ENCODE measurements at regions not wholly inside any gene's neighbourhood (a gene's known extent, or its start where the extent isn't known, plus 50 kb on each side); places are given as distances from the start of the nearest gene placed in this dataset.

GRCh38 chr9:115653171-115653606, 500.4 kb upstream of the PAPPA start:
- intact Hi-C loops (cut with micrococcal nuclease), result no loop called here
- no peak for DNase-seq (ENCODE audit: low spot score)
- Mint-ChIP-seq H3K4me1 (ENCODE audit: low read depth) (no peaks in the 10 kb centered on the region), H3K4me3 (ENCODE audit: low read depth) (no peak overlapping the region), H3K9me3 (no peaks in the 10 kb centered on the region), H3K27me3 (ENCODE audit: low read depth) (no peaks in the 10 kb centered on the region), H3K36me3 (ENCODE audit: low read depth) (no peaks in the 10 kb centered on the region), H3K27ac (no peak overlapping the region)

- H3K27me3 Mint-ChIP-seq (ENCODE audit: low read depth), result no peaks in the 10 kb centered on the region
- H3K4me1 Mint-ChIP-seq (ENCODE audit: low read depth), result no peaks in the 10 kb centered on the region
- H3K27ac Mint-ChIP-seq, result no peak overlapping the region
- no peak overlapping the region for H3K4me3 Mint-ChIP-seq (ENCODE audit: low read depth)
- no peak for DNase-seq (ENCODE audit: low spot score)
- intact Hi-C loops (cut with micrococcal nuclease), result no loop called here
- no peaks in the 10 kb centered on the region for H3K9me3 Mint-ChIP-seq
- H3K36me3 Mint-ChIP-seq (ENCODE audit: low read depth), result no peaks in the 10 kb centered on the region
Observed at GRCh38 chr9:115657695-115658094, 495.9 kb upstream of the PAPPA start.

- no peak overlapping the region for H3K27ac Mint-ChIP-seq
- H3K4me3 Mint-ChIP-seq (ENCODE audit: low read depth), result no peak overlapping the region
- intact Hi-C loops (cut with micrococcal nuclease), result no loop called here
- DNase-seq (ENCODE audit: low spot score), result no peak
- H3K36me3 Mint-ChIP-seq (ENCODE audit: low read depth), result no peaks in the 10 kb centered on the region
- no peaks in the 10 kb centered on the region for H3K9me3 Mint-ChIP-seq
- no peaks in the 10 kb centered on the region for H3K27me3 Mint-ChIP-seq (ENCODE audit: low read depth)
- H3K4me1 Mint-ChIP-seq (ENCODE audit: low read depth), result no peaks in the 10 kb centered on the region
Observed at GRCh38 chr9:115665519-115665918, 488.1 kb upstream of the PAPPA start.

- Mint-ChIP-seq H3K36me3 (ENCODE audit: low read depth) (no peaks in the 10 kb centered on the region), H3K9me3 (no peaks in the 10 kb centered on the region), H3K27ac (no peak overlapping the region), H3K4me3 (ENCODE audit: low read depth) (no peak overlapping the region), H3K27me3 (ENCODE audit: low read depth) (no peaks in the 10 kb centered on the region), H3K4me1 (ENCODE audit: low read depth) (no peaks in the 10 kb centered on the region)
- no peak for DNase-seq (ENCODE audit: low spot score)
- intact Hi-C loops (cut with micrococcal nuclease), result no loop called here
Observed at GRCh38 chr9:115668521-115668920, 485.1 kb upstream of the PAPPA start.

- intact Hi-C loops (cut with micrococcal nuclease), result no loop called here
- H3K9me3 Mint-ChIP-seq, result peaks cover under 1% of the 10 kb centered on the region
- no peak overlapping the region for H3K27ac Mint-ChIP-seq
- no peak for DNase-seq (ENCODE audit: low spot score)
- no peak overlapping the region for H3K4me3 Mint-ChIP-seq (ENCODE audit: low read depth)
- H3K36me3 Mint-ChIP-seq (ENCODE audit: low read depth), result no peaks in the 10 kb centered on the region
- no peaks in the 10 kb centered on the region for H3K27me3 Mint-ChIP-seq (ENCODE audit: low read depth)
- no peaks in the 10 kb centered on the region for H3K4me1 Mint-ChIP-seq (ENCODE audit: low read depth)
Observed at GRCh38 chr9:115671236-115671962, 482.2 kb upstream of the PAPPA start.

DNA sequence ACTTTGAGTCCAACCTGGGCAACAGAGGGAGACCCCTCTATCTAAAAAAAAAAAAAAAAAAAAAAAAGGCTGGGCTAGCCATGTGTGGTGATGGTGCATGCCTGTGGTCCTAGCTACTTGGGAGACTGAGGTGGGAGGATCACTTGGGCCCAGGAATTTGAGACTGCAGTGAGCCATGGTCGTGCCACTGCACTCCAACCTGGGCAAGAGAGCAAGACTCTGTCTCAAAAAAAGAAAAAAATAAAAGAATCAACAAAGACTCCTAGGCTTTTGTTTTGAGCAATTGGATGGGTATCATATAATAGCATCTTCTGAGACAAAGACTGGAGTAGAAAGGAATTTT, 481.7 kb upstream of the PAPPA start:
- no peak overlapping the region for H3K4me3 Mint-ChIP-seq (ENCODE audit: low read depth)
- H3K9me3 Mint-ChIP-seq, result peaks cover 5% of the 10 kb centered on the region
- no peaks in the 10 kb centered on the region for H3K27me3 Mint-ChIP-seq (ENCODE audit: low read depth)
- intact Hi-C loops (cut with micrococcal nuclease), result no loop called here
- no peak for DNase-seq (ENCODE audit: low spot score)
- H3K4me1 Mint-ChIP-seq (ENCODE audit: low read depth), result no peaks in the 10 kb centered on the region
- no peaks in the 10 kb centered on the region for H3K36me3 Mint-ChIP-seq (ENCODE audit: low read depth)
- no peak overlapping the region for H3K27ac Mint-ChIP-seq

GRCh38 chr9:115672477-115673316, 480.9 kb upstream of the PAPPA start:
- Mint-ChIP-seq H3K4me3 (ENCODE audit: low read depth) (no peak overlapping the region), H3K36me3 (ENCODE audit: low read depth) (no peaks in the 10 kb centered on the region), H3K27ac (no peak overlapping the region), H3K9me3 (peaks cover 5% of the 10 kb centered on the region), H3K27me3 (ENCODE audit: low read depth) (no peaks in the 10 kb centered on the region), H3K4me1 (ENCODE audit: low read depth) (no peaks in the 10 kb centered on the region)
- intact Hi-C loops (cut with micrococcal nuclease), result no loop called here
- no peak for DNase-seq (ENCODE audit: low spot score)

GRCh38 chr9:115673599-115673998, 480.0 kb upstream of the PAPPA start:
- Mint-ChIP-seq H3K27me3 (ENCODE audit: low read depth) (no peaks in the 10 kb centered on the region), H3K4me3 (ENCODE audit: low read depth) (no peak overlapping the region), H3K9me3 (peaks cover 5% of the 10 kb centered on the region), H3K27ac (no peak overlapping the region), H3K36me3 (ENCODE audit: low read depth) (no peaks in the 10 kb centered on the region), H3K4me1 (ENCODE audit: low read depth) (no peaks in the 10 kb centered on the region)
- DNase-seq (ENCODE audit: low spot score), result no peak
- intact Hi-C loops (cut with micrococcal nuclease), result no loop called here

- no peak overlapping the region for H3K27ac Mint-ChIP-seq
- no peak for DNase-seq (ENCODE audit: low spot score)
- no peak overlapping the region for H3K4me3 Mint-ChIP-seq (ENCODE audit: low read depth)
- peaks cover 5% of the 10 kb centered on the region for H3K9me3 Mint-ChIP-seq
- H3K4me1 Mint-ChIP-seq (ENCODE audit: low read depth), result no peaks in the 10 kb centered on the region
- no peaks in the 10 kb centered on the region for H3K36me3 Mint-ChIP-seq (ENCODE audit: low read depth)
- no peaks in the 10 kb centered on the region for H3K27me3 Mint-ChIP-seq (ENCODE audit: low read depth)
- intact Hi-C loops (cut with micrococcal nuclease), result no loop called here
Observed at GRCh38 chr9:115674091-115674490, 479.5 kb upstream of the PAPPA start.

DNA sequence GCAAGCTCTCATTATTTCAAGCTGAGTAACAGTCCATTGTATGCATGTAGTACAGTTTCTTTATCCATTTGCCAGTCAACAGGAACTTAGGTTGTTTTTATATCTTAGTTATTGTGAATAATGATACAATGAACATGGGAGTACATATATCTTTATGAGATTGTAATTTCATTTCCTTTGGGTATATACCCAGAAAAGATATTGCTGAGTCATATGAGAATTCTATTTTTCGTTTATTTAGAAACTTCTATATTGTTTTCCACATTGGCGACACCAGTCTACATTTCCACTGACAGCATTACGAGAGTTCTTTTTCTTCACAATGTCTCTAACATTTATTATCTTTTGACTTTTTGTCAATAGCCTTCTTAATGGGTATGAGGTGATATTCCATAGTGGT, 477.8 kb upstream of the PAPPA start:
- Mint-ChIP-seq H3K27me3 (ENCODE audit: low read depth) (no peaks in the 10 kb centered on the region), H3K9me3 (peaks cover 5% of the 10 kb centered on the region), H3K4me1 (ENCODE audit: low read depth) (no peaks in the 10 kb centered on the region), H3K27ac (no peak overlapping the region), H3K36me3 (ENCODE audit: low read depth) (no peaks in the 10 kb centered on the region), H3K4me3 (ENCODE audit: low read depth) (no peak overlapping the region)
- intact Hi-C loops (cut with micrococcal nuclease), result no loop called here
- no peak for DNase-seq (ENCODE audit: low spot score)

GRCh38 chr9:115680231-115680630, 473.4 kb upstream of the PAPPA start:
- H3K36me3 Mint-ChIP-seq (ENCODE audit: low read depth), result no peaks in the 10 kb centered on the region
- peaks cover 5% of the 10 kb centered on the region for H3K9me3 Mint-ChIP-seq
- no peaks in the 10 kb centered on the region for H3K4me1 Mint-ChIP-seq (ENCODE audit: low read depth)
- no peak overlapping the region for H3K27ac Mint-ChIP-seq
- H3K4me3 Mint-ChIP-seq (ENCODE audit: low read depth), result no peak overlapping the region
- intact Hi-C loops (cut with micrococcal nuclease), result no loop called here
- no peaks in the 10 kb centered on the region for H3K27me3 Mint-ChIP-seq (ENCODE audit: low read depth)
- DNase-seq (ENCODE audit: low spot score), result no peak

GRCh38 chr9:115681585-115681984, 472.0 kb upstream of the PAPPA start:
- Mint-ChIP-seq H3K4me1 (ENCODE audit: low read depth) (no peaks in the 10 kb centered on the region), H3K9me3 (peaks cover 3% of the 10 kb centered on the region), H3K4me3 (ENCODE audit: low read depth) (no peak overlapping the region), H3K27me3 (ENCODE audit: low read depth) (no peaks in the 10 kb centered on the region), H3K36me3 (ENCODE audit: low read depth) (no peaks in the 10 kb centered on the region), H3K27ac (no peak overlapping the region)
- intact Hi-C loops (cut with micrococcal nuclease), result no loop called here
- DNase-seq (ENCODE audit: low spot score), result no peak

DNA sequence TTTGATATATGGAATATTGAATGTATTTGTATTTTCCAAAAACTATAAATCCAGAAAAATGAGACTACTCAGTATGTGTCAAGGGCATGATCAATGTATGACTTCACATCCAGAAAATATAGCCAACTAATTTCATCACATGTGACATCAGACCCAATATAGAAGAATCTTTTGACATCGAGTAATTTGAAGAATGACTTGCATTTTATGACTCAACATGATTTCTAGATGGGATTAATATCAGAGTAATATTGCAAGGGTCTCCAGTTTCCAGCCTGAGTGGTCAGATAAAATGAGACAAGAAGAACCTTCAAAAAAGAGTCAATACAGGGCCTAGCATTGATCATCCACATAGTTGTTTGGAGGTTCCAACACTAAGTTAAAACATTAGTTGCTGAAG, 467.5 kb upstream of the PAPPA start:
- no peak overlapping the region for H3K4me3 Mint-ChIP-seq (ENCODE audit: low read depth)
- no peak overlapping the region for H3K27ac Mint-ChIP-seq
- no peaks in the 10 kb centered on the region for H3K36me3 Mint-ChIP-seq (ENCODE audit: low read depth)
- H3K9me3 Mint-ChIP-seq, result no peaks in the 10 kb centered on the region
- no peak for DNase-seq (ENCODE audit: low spot score)
- intact Hi-C loops (cut with micrococcal nuclease), result no loop called here
- no peaks in the 10 kb centered on the region for H3K27me3 Mint-ChIP-seq (ENCODE audit: low read depth)
- H3K4me1 Mint-ChIP-seq (ENCODE audit: low read depth), result no peaks in the 10 kb centered on the region

Data from activated T-helper 2 cell treated with anti-CD3 and anti-CD28 coated beads, Interferon-gamma antibody, Interleukin-2, Interleukin-4, amounts not matched to agents 10 μg/mL and 5 μg/mL and 100 μg/mL, durations not matched to agents 14 hours and 24 hours and 36 hours (primary cell).